GM12873 (cell line): ENCODE measurements at regions not wholly inside any gene's neighbourhood (a gene's known extent, or its start where the extent isn't known, plus 50 kb on each side); places are given as distances from the start of the nearest gene placed in this dataset.

Experiments used
- CTCF ChIP-seq: IDR thresholded peaks from 2 replicates; pipeline ENCODE4 v1.5.1; 2012; ENCODE audit warnings: low read depth, mild to moderate bottlenecking, moderate library complexity, low read length, control low read depth; ENCODE audit not compliant: insufficient read depth; ENCODE audit errors: missing control alignments

GRCh38 chr3:20844851-20845250 lies 658.8 kb upstream of the SGO1 start:
- TF ChIP-seq CTCF = no peak

GRCh38 chr3:20842594-20843436 lies 656.8 kb upstream of the SGO1 start:
- no peak for TF ChIP-seq CTCF

GRCh38 chr3:20842002-20842401 lies 656.0 kb upstream of the SGO1 start:
- no peak for TF ChIP-seq CTCF

GRCh38 chr3:20837676-20838302 lies 651.8 kb upstream of the SGO1 start:
- no peak for TF ChIP-seq CTCF

GRCh38 chr3:20836801-20837200 lies 650.8 kb upstream of the SGO1 start:
- TF ChIP-seq CTCF = no peak

GRCh38 chr3:20832963-20833362 lies 647.0 kb upstream of the SGO1 start:
- TF ChIP-seq CTCF = no peak

GRCh38 chr3:20822251-20822650 lies 636.2 kb upstream of the SGO1 start:
- TF ChIP-seq CTCF = no peak
